HG02571 (cell line): ENCODE measurements at regions not wholly inside any gene's neighbourhood (a gene's known extent, or its start where the extent isn't known, plus 50 kb on each side); places are given as distances from the start of the nearest gene placed in this dataset.
"Not testable (repeated sequence)": the region's sequence is repeated elsewhere in the genome, so short reads cannot be mapped to it uniquely, and the experiment has no call there.

ENCODE experiments used
- ATAC-seq: cut with Tn5 transposase; IDR thresholded peaks from one replicate; pipeline ENCODE4 v1.9.1; 2021; ENCODE audit warnings: mild to moderate bottlenecking, moderate library complexity; ENCODE audit not compliant: unreplicated experiment

DNA sequence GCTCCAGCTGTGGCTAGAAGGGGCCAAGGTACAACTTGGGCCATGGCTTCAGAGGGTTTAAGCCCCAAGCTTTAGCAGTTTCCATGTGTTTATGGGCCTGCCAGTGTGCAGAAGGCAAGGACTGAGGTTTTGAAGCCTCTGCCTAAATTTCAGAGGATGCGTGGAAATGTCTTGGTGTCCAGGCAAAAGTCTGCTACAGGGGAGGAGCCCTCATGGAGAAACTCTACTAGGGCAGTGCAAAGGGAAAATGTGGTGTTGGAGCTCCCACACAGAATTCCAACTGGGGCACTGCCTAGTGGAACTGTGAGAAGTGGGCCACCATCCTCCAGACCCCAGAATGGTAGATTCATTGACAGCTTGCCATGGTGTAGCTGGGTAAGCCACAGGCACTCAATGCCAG lies 527.2 kb upstream of the RORB start:
- ATAC-seq = no peak

DNA sequence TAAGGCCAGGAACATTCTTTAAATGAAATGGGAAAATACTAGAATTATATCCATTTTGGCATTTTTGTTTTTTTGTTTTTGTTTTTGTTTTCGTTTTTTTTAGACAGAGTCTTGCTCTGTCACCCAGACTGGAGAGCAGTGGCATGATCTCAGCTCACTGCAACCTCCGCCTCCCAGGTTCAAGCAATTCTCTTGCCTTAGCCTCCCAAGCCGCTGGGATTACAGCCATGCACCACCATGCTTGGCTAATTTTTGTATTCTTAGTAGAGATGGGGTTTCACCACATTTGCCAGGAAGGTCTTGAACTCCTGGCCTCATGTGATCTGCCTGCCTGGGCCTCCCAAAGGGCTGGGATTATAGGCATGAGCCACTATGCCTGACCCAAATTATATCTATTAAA lies 520.7 kb upstream of the RORB start:
- ATAC-seq = not testable (repeated sequence)

DNA sequence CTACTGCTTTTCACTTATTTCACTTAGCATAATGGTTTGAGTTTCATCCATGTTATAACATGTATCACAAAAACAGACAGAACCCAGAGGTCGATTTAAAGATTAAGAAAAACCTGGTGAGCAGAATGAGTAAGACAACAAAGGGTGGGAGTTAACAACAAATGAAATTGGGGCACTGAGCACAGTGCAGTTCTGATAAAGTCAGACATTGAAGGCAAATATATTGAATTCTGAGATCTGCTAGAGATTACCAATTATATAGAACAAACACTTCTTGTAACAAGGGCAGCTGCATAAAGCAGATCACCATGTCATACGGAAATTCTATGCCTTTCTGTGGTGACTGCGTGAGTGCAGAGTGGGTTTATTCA lies 517.3 kb upstream of the RORB start:
- ATAC-seq = no peak

DNA sequence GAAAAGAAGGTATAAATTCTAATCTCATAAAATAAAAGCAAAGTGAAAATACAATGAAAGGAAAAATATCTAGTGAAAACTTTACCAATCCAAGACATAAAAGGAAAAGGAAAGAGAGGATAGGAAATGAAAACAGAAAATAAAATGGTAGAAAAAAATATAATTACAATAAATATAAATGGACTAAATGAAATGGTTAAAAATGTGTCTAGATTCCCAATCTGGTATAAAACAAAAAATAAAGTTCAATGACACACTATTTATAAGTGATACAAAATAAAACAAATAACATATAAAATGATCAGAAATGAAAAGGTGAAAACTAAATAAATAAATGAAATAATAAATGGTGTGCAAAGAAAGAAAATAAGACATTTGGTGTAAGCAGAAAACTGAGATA lies 516.4 kb upstream of the RORB start:
- no peak for ATAC-seq

- no peak for ATAC-seq
These were observed 515.7 kb upstream of the RORB start for GRCh38 chr9:73981405-73981804.

GRCh38 chr9:73995836-73996235 lies 501.3 kb upstream of the RORB start:
- no peak for ATAC-seq

DNA sequence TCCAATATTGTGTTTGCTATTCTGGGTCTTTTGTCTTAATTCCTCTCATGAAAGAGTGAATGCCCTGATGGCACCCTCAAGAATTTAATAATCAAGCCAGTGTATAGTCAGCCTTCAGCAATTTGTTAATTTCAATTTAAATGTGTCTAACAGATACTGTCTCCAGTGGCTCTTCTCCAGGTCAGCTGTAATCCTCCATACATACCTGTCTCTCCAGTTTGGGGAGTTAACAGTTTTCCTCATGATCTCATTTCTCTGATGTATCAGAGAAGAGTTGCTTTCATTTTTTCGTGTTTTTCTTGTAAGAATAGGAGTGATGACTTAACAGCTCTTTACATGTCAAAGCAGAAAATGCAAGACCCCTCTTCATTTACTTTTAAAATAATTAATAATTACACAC lies 500.3 kb upstream of the RORB start:
- no peak for ATAC-seq

DNA sequence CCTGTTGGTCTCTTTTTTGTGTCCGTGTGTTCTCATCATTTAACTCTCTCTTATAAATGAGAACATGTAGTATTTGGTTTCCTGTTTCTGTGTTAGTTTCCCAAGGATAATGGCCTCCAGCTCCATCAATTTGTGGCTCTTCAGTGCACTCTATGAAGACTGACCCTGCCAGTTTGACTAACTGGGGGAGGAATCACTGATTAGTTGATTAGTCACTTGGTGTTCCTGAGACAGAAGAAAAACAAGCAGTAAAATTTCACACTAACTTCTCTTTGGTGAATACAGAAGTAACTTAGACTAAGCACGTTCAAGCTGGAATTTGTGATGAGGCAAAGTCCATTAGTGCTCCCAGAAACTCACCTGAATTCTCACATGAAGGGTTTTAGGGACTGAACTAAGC lies 495.8 kb upstream of the RORB start:
- ATAC-seq = no peak

- no peak for ATAC-seq
These were observed 490.2 kb upstream of the RORB start for GRCh38 chr9:74006935-74007334.

GRCh38 chr9:74007833-74008232 lies 489.3 kb upstream of the RORB start:
- no peak for ATAC-seq

GRCh38 chr9:74016004-74016403 lies 481.1 kb upstream of the RORB start:
- no peak for ATAC-seq

- ATAC-seq = no peak
These were observed 471.7 kb upstream of the RORB start for GRCh38 chr9:74025402-74025925.

DNA sequence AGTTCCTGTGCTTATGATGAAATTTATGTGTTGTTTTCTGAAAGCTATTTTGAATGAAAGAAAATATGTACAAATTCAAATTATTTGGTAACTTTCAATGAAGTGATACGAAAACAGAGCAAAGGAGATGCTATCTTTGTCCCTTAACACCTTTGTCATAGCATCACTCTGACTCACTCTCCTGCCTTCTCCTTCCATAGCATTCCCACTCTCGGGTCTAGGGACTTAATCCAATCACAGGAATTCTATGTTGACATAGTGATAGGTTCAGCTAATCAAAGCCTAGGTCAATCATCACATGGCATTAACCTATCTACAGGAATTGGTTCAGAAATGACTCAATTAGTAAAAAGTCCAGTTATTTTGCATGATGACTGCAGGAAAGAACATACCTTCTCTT lies 464.7 kb upstream of the RORB start:
- ATAC-seq = no peak

DNA sequence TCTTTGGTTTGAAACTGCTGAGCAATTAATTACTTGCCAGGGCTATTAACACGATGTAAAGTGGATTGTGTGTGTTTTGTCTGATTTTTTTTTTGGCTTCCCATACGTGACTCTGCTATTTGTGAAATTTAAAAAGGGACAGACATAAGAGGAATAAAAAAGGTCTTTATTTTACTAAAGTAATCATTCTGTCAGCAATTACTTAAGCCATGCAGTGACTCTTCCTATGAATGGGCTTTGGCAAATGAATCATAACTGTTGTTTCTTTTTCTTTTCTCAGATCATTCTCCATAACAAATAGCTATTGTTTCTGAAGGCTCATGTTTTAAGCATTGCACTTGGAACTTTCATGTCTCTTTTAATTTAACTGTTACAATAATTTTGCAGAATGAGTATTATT lies 461.3 kb upstream of the RORB start:
- ATAC-seq = no peak

GRCh38 chr9:74036549-74037231 lies 460.4 kb upstream of the RORB start:
- ATAC-seq = no peak

DNA sequence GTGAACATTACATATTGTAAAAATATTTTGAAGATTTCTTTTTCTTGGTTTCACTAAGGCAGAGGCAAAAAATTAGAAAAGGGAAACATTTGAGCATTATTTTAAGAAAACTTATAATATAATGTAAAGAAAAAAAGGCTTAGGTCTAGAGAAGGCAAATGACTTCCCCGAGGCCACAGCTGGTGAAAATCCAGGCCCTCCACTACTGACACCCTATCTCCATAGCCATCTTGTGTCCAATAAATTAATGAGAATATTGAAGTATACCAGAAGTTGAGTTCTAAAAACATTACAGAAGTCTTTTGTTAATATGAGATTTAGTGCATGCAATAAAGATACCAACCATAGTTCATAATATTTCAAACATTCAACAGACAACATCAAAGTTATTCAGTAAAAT lies 459.9 kb upstream of the RORB start:
- ATAC-seq = no peak

DNA sequence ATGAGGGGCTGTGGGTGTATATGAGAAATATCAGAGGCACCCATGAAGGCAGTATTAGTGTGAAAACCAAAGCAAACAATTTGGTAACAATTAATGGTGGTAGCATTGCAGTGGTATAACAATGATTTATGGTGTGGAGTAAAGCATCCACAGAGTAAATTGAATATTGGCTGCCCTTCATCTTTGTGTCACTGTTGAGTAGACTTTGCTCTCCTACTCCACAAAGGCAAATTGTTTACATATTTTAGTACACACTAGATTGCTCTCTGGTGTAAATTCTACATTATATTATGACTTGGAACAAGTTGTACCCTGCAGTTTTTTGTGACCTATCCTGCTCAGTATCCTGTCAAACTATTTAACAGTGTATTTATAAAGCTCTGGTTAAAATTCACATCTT lies 455.5 kb upstream of the RORB start:
- ATAC-seq = no peak

DNA sequence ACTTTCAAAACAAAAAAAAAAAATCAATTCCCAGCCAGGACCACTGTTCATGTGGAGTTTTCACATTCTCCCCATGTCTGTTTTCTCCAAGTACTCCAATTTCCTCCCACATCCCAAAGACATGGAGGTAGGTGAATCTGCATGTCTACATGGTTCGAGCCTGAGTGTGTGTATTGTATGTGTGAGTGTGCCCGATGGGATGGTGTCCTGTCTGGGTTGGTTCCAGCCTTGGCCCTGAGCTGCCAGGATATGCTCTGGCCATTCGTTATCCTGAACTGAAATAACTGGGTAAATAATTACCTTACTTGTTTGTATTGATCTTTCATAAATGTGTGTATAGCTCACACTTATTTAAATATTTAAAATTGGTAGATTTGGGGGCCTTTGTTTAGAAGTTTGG lies 452.3 kb upstream of the RORB start:
- ATAC-seq = no peak

- no peak for ATAC-seq
These were observed 441.1 kb upstream of the RORB start for GRCh38 chr9:74056023-74056422.

DNA sequence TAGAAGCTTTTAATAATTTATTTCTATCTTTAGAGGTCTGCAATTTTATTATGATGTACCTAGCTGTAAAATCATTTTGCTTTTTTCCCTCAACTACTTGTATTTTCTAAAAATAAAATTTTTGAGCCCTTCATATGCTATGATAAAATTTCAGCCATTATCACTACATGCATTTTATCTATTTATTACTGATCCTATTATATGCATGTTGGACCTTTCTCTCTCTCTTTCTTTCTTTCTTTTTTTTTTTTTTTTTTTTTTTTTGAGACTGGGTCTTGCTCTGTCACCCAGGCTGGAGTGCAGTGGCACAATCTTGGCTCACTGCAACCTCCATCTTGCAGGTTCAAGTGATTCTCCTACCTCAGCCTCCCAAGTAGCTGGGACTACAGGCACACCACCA lies 440.1 kb upstream of the RORB start:
- ATAC-seq = not testable (repeated sequence)

- no peak for ATAC-seq
These were observed 432.4 kb upstream of the RORB start for GRCh38 chr9:74064702-74065101.

GRCh38 chr9:74066128-74066527 lies 431.0 kb upstream of the RORB start:
- no peak for ATAC-seq

GRCh38 chr9:74066605-74067004 lies 430.5 kb upstream of the RORB start:
- no peak for ATAC-seq
